GM12892 (cell line): ENCODE measurements at regions not wholly inside any gene's neighbourhood (a gene's known extent, or its start where the extent isn't known, plus 50 kb on each side); places are given as distances from the start of the nearest gene placed in this dataset.

Experiments
- POLR2A ChIP-seq: IDR thresholded peaks from 2 replicates; pipeline ENCODE4 v1.6.1; 2011; ENCODE audit warnings: low read depth, low read length, control low read depth
- POLR2AphosphoS5 ChIP-seq: IDR thresholded peaks from 2 replicates; pipeline ENCODE4 v1.6.1; 2011; ENCODE audit warnings: low read depth, low read length, control low read depth
- TAF1 ChIP-seq: IDR thresholded peaks from 2 replicates; pipeline ENCODE4 v1.6.1; 2011; ENCODE audit warnings: low read depth, mild to moderate bottlenecking, control low read depth, low read length, borderline replicate concordance

GRCh38 chr18:39635192-39635591 is 2069.6 kb upstream of the CELF4 start:
- TF ChIP-seq POLR2A (no peak), POLR2AphosphoS5 (no peak), TAF1 (no peak)
